T-helper 9 cell (primary cell): ENCODE measurements at regions not wholly inside any gene's neighbourhood (a gene's known extent, or its start where the extent isn't known, plus 50 kb on each side); places are given as distances from the start of the nearest gene placed in this dataset.

Source experiments
- DNase-seq: peaks from one replicate; pipeline ENCODE4 v3.0.0-alpha.2; 2020

GRCh38 chr1:198865319-198865718 is 226.5 kb downstream of the PTPRC start:
- DNase-seq = no peak

- DNase-seq = no peak
Observed at GRCh38 chr1:198867182-198867581, 228.3 kb downstream of the PTPRC start.

GRCh38 chr1:198873696-198874230 is 234.9 kb downstream of the PTPRC start:
- DNase-seq = no peak

GRCh38 chr1:198876371-198876871 is 237.6 kb downstream of the PTPRC start:
- DNase-seq = no peak

GRCh38 chr1:198878566-198878965 is 239.7 kb downstream of the PTPRC start:
- no peak for DNase-seq

GRCh38 chr1:198879711-198880306 is 241.0 kb downstream of the PTPRC start:
- DNase-seq = no peak

GRCh38 chr1:198880397-198880796 is 241.6 kb downstream of the PTPRC start:
- DNase-seq = no peak

GRCh38 chr1:198880818-198881597 is 242.2 kb downstream of the PTPRC start:
- no peak for DNase-seq

- no peak for DNase-seq
Observed at GRCh38 chr1:198883184-198883583, 244.3 kb downstream of the PTPRC start.

GRCh38 chr1:198887866-198888265 is 249.0 kb downstream of the PTPRC start:
- no peak for DNase-seq

- no peak for DNase-seq
Observed at GRCh38 chr1:198888379-198888943, 249.6 kb downstream of the PTPRC start.

- no peak for DNase-seq
Observed at GRCh38 chr1:198889101-198889500, 250.3 kb downstream of the PTPRC start.

- DNase-seq = no peak
Observed at GRCh38 chr1:198889749-198890148, 250.9 kb downstream of the PTPRC start.

- no peak for DNase-seq
Observed at GRCh38 chr1:198890214-198890930, 251.5 kb downstream of the PTPRC start.

- no peak for DNase-seq
Observed at GRCh38 chr1:198892065-198892464, 253.2 kb downstream of the PTPRC start.

GRCh38 chr1:198893141-198893540 is 254.3 kb downstream of the PTPRC start:
- DNase-seq = no peak

- DNase-seq = no peak
Observed at GRCh38 chr1:198893763-198894444, 255.1 kb downstream of the PTPRC start.

- DNase-seq = no peak
Observed at GRCh38 chr1:198901266-198901665, 262.4 kb downstream of the PTPRC start.

- DNase-seq = no peak
Observed at GRCh38 chr1:198902655-198903054, 263.8 kb downstream of the PTPRC start.

GRCh38 chr1:198903203-198903602 is 264.4 kb downstream of the PTPRC start:
- no peak for DNase-seq

- DNase-seq = no peak
Observed at GRCh38 chr1:198903621-198904020, 264.8 kb downstream of the PTPRC start.

- DNase-seq = no peak
Observed at GRCh38 chr1:198904321-198904720, 265.5 kb downstream of the PTPRC start.
